Muscle of back (tissue), 3 donors: ENCODE measurements at regions not wholly inside any gene's neighbourhood (a gene's known extent, or its start where the extent isn't known, plus 50 kb on each side); places are given as distances from the start of the nearest gene placed in this dataset.
"Not testable (repeated sequence)": the region's sequence is repeated elsewhere in the genome, so short reads cannot be mapped to it uniquely, and the experiment has no call there.

Experiments
- DNase-seq, 3 donors: peaks; one replicate each; pipeline versions ENCODE4 v3.0.0 to v3.0.0-alpha.2; 2013

- DNase-seq: no peak
These were observed 464.9 kb downstream of the EPM2A start for GRCh38 chr6:145270464-145270863.

- no peak for DNase-seq
These were observed 464.3 kb downstream of the EPM2A start for GRCh38 chr6:145271040-145271439.

GRCh38 chr6:145271577-145271976 is 463.7 kb downstream of the EPM2A start:
- DNase-seq: no peak

GRCh38 chr6:145272246-145272645 is 463.1 kb downstream of the EPM2A start:
- DNase-seq: no peak

- no peak for DNase-seq
These were observed 462.2 kb downstream of the EPM2A start for GRCh38 chr6:145273136-145273535.

- no peak for DNase-seq
These were observed 461.2 kb downstream of the EPM2A start for GRCh38 chr6:145274083-145274482.

- DNase-seq: no peak
These were observed 460.3 kb downstream of the EPM2A start for GRCh38 chr6:145275019-145275418.

- DNase-seq: no peak
These were observed 459.5 kb downstream of the EPM2A start for GRCh38 chr6:145275787-145276186.

GRCh38 chr6:145276756-145277155 is 458.6 kb downstream of the EPM2A start:
- no peak for DNase-seq

GRCh38 chr6:145277358-145278086 is 457.8 kb downstream of the EPM2A start:
- no peak for DNase-seq

- no peak for DNase-seq
These were observed 457.0 kb downstream of the EPM2A start for GRCh38 chr6:145278163-145278807.

- DNase-seq: no peak
These were observed 455.8 kb downstream of the EPM2A start for GRCh38 chr6:145279551-145279950.

GRCh38 chr6:145279993-145280392 is 455.3 kb downstream of the EPM2A start:
- DNase-seq: peak; percentile 37 to 70 (median 50)

GRCh38 chr6:145283209-145283608 is 452.1 kb downstream of the EPM2A start:
- not testable (repeated sequence) for DNase-seq

GRCh38 chr6:145283856-145284255 is 451.5 kb downstream of the EPM2A start:
- no peak for DNase-seq

GRCh38 chr6:145286916-145287315 is 448.4 kb downstream of the EPM2A start:
- no peak for DNase-seq

GRCh38 chr6:145289573-145289972 is 445.7 kb downstream of the EPM2A start:
- DNase-seq: no peak

- DNase-seq: no peak
These were observed 445.2 kb downstream of the EPM2A start for GRCh38 chr6:145290122-145290521.

- no peak for DNase-seq
These were observed 443.3 kb downstream of the EPM2A start for GRCh38 chr6:145292066-145292465.

- no peak for DNase-seq
These were observed 440.4 kb downstream of the EPM2A start for GRCh38 chr6:145294942-145295341.

- DNase-seq: no peak
These were observed 439.6 kb downstream of the EPM2A start for GRCh38 chr6:145295746-145296145.

- DNase-seq: no peak
These were observed 429.6 kb downstream of the EPM2A start for GRCh38 chr6:145305670-145306069.

GRCh38 chr6:145306489-145306888 is 428.8 kb downstream of the EPM2A start:
- DNase-seq: no peak
